Activated CD4-positive, alpha-beta T cell treated with anti-CD3 and anti-CD28 coated beads, Interleukin-2, amount 10 ng/mL, durations not matched to agents 7 days and 5 days (primary cell): ENCODE measurements at regions not wholly inside any gene's neighbourhood (a gene's known extent, or its start where the extent isn't known, plus 50 kb on each side); places are given as distances from the start of the nearest gene placed in this dataset.

Experiments
- CTCF ChIA-PET: fragments of 350-600 bp; sonication (Branson Sonifier 250); formaldehyde crosslinking; loops from one replicate; lab custom pipeline; 2021; ENCODE audit warnings: antibody characterized with exemption; lab: Charles Lee
- POLR2A ChIA-PET: fragments of 350-600 bp; sonication (Branson Sonifier 250); formaldehyde crosslinking; loops from one replicate; lab custom pipeline; 2021; ENCODE audit warnings: antibody characterized with exemption; lab: Charles Lee
- DNase-seq: peaks from one replicate; pipeline ENCODE4 v3.0.0-alpha.2; 2020
- H3K27ac Mint-ChIP-seq: one replicate; pipeline ENCODE4 v1.8.0; 2021; ENCODE audit warnings: mild to moderate bottlenecking, moderate library complexity, mixed read lengths
- H3K27me3 Mint-ChIP-seq: one replicate; pipeline ENCODE4 v1.8.0; 2021; ENCODE audit warnings: mixed read lengths
- H3K36me3 Mint-ChIP-seq: one replicate; pipeline ENCODE4 v1.8.0; 2021; ENCODE audit warnings: low read depth, mixed read lengths
- H3K4me1 Mint-ChIP-seq: one replicate; pipeline ENCODE4 v1.8.0; 2021; ENCODE audit warnings: mixed read lengths
- H3K4me3 Mint-ChIP-seq: one replicate; pipeline ENCODE4 v1.8.0; 2021; ENCODE audit warnings: mild to moderate bottlenecking, moderate library complexity, mixed read lengths
- H3K9me3 Mint-ChIP-seq: one replicate; pipeline ENCODE4 v1.8.0; 2021; ENCODE audit warnings: mixed read lengths

DNA sequence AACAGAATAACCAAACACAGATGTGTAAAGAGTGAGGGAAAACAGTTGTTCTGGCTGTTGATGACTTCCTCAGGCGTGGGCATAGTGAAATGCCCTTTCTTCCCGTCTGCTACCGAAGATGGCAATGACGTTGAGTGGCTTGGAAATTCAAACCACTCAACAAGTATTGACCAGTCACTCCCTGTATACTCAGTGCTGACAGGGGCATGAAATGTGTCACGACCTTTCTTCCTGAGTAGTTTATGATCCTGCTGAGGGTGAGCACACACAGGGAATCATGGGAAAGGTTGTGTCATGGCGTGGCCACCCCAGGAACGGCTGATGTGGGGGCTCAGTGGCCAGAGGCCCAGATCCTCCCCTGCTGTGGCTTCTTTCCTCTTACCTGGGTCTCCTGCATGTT is 87.8 kb upstream of the C1QTNF9B start:
- no peak for DNase-seq
- peaks cover 23% of the 10 kb centered on the region for H3K27me3 Mint-ChIP-seq
- CTCF ChIA-PET, result interaction anchor here (0.9 to 2.5 kb wide), 2 partner anchors 9 to 24 kb away, joined by 4 to 6 read pairs; no protein-coding TSS in a partner anchor
- no peak overlapping the region for H3K27ac Mint-ChIP-seq
- peaks cover 6% of the 10 kb centered on the region for H3K4me1 Mint-ChIP-seq
- no peaks in the 10 kb centered on the region for H3K36me3 Mint-ChIP-seq
- no peak overlapping the region for H3K4me3 Mint-ChIP-seq
- no peaks in the 10 kb centered on the region for H3K9me3 Mint-ChIP-seq
- POLR2A ChIA-PET, result no interaction called here

GRCh38 chr13:23985839-23986238 is 88.5 kb upstream of the C1QTNF9B start:
- H3K27ac Mint-ChIP-seq, result no peak overlapping the region
- no peaks in the 10 kb centered on the region for H3K36me3 Mint-ChIP-seq
- peaks cover 2% of the 10 kb centered on the region for H3K4me1 Mint-ChIP-seq
- CTCF ChIA-PET, result interaction anchor here (0.9 kb wide), 1 partner anchor 9 kb away, joined by 4 read pairs; no protein-coding TSS in a partner anchor
- peaks cover 22% of the 10 kb centered on the region for H3K27me3 Mint-ChIP-seq
- POLR2A ChIA-PET, result no interaction called here
- DNase-seq, result no peak
- no peak overlapping the region for H3K4me3 Mint-ChIP-seq
- H3K9me3 Mint-ChIP-seq, result no peaks in the 10 kb centered on the region

- Mint-ChIP-seq H3K36me3 (no peaks in the 10 kb centered on the region), H3K4me3 (no peak overlapping the region), H3K27ac (no peak overlapping the region), H3K9me3 (no peaks in the 10 kb centered on the region), H3K4me1 (no peaks in the 10 kb centered on the region), H3K27me3 (peaks cover 14% of the 10 kb centered on the region)
- no peak for DNase-seq
- ChIA-PET POLR2A (no interaction called here), CTCF (no interaction called here)
Observed at GRCh38 chr13:23986619-23987018, 89.3 kb upstream of the C1QTNF9B start.

GRCh38 chr13:23987331-23987894 is 90.1 kb upstream of the C1QTNF9B start:
- ChIA-PET POLR2A (no interaction called here), CTCF (no interaction called here)
- no peak overlapping the region for H3K27ac Mint-ChIP-seq
- no peaks in the 10 kb centered on the region for H3K4me1 Mint-ChIP-seq
- no peaks in the 10 kb centered on the region for H3K36me3 Mint-ChIP-seq
- H3K27me3 Mint-ChIP-seq, result peaks cover 14% of the 10 kb centered on the region
- no peak overlapping the region for H3K4me3 Mint-ChIP-seq
- no peak for DNase-seq
- H3K9me3 Mint-ChIP-seq, result no peaks in the 10 kb centered on the region

DNA sequence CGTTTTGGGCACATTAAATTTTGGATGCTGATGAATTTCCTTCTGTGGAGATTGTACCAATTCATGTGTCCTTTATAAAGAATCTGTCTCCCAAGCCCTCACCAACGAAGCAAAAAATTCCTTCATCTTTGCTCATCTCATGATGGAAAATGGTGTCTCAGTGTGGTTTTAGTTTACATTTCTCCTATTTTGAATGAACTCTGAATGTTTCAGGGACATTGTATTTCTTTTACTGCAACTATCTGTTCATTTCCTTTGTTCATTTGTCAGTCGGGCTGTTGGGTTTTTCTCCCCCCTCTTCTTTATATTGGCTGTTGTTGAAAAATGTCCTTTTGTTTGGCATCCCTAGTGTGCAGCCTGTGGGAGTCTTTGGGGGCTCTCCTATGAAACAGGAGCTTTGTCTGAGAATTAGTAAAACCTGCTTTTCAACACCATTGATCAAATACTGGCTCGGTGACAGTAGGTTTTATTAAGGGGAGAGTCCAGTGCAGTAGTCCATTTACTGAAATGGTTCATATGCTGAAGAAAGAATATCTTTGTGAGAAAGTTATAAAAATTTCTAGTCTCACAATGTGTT is 91.3 kb upstream of the C1QTNF9B start:
- Mint-ChIP-seq H3K36me3 (no peaks in the 10 kb centered on the region), H3K27me3 (peaks cover 14% of the 10 kb centered on the region), H3K9me3 (no peaks in the 10 kb centered on the region), H3K4me1 (no peaks in the 10 kb centered on the region), H3K27ac (no peak overlapping the region), H3K4me3 (no peak overlapping the region)
- DNase-seq, result no peak
- POLR2A ChIA-PET, result no interaction called here
- CTCF ChIA-PET, result no interaction called here

DNA sequence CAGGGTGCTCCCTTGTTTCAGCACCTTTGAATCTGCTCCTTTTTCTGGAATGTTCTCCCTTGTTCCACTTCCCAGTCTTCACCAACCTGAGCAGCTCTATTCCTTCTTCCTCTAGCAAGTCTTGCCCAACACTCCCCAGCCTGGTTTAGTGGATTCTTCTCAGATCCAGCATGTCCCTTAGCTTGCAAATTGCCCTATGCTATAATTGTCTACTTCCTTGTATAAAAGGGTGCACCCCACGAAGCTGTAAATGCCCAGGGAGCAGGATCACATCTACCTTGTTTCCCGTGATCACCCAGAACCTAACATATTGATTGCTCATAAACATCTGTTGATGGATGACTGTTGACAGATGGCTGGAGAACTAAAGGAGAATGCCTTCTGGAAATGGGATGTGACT is 93.2 kb upstream of the C1QTNF9B start:
- peaks cover under 1% of the 10 kb centered on the region for H3K4me1 Mint-ChIP-seq
- H3K9me3 Mint-ChIP-seq, result no peaks in the 10 kb centered on the region
- DNase-seq, result no peak
- peaks cover 12% of the 10 kb centered on the region for H3K27me3 Mint-ChIP-seq
- no peaks in the 10 kb centered on the region for H3K36me3 Mint-ChIP-seq
- CTCF ChIA-PET, result interaction anchor here (1.3 kb wide), 1 partner anchor 10 kb away, joined by 3 read pairs; no protein-coding TSS in a partner anchor
- H3K4me3 Mint-ChIP-seq, result no peak overlapping the region
- POLR2A ChIA-PET, result no interaction called here
- no peak overlapping the region for H3K27ac Mint-ChIP-seq

GRCh38 chr13:23991119-23991518 is 93.8 kb upstream of the C1QTNF9B start:
- no peak overlapping the region for H3K4me3 Mint-ChIP-seq
- no peaks in the 10 kb centered on the region for H3K36me3 Mint-ChIP-seq
- H3K9me3 Mint-ChIP-seq, result no peaks in the 10 kb centered on the region
- H3K27me3 Mint-ChIP-seq, result peaks cover 10% of the 10 kb centered on the region
- ChIA-PET CTCF (no interaction called here), POLR2A (no interaction called here)
- H3K27ac Mint-ChIP-seq, result no peak overlapping the region
- DNase-seq, result no peak
- H3K4me1 Mint-ChIP-seq, result peaks cover 7% of the 10 kb centered on the region

- Mint-ChIP-seq H3K9me3 (peaks cover 3% of the 10 kb centered on the region), H3K27me3 (peaks cover 12% of the 10 kb centered on the region), H3K36me3 (no peaks in the 10 kb centered on the region), H3K27ac (no peak overlapping the region), H3K4me3 (no peak overlapping the region), H3K4me1 (peaks cover 8% of the 10 kb centered on the region)
- ChIA-PET POLR2A (no interaction called here), CTCF (no interaction called here)
- DNase-seq, result no peak
Observed at GRCh38 chr13:23992781-23993679, 95.7 kb upstream of the C1QTNF9B start.

GRCh38 chr13:23993680-23993985 is 96.3 kb upstream of the C1QTNF9B start:
- DNase-seq, result no peak
- H3K36me3 Mint-ChIP-seq, result no peaks in the 10 kb centered on the region
- H3K4me1 Mint-ChIP-seq, result peaks cover 8% of the 10 kb centered on the region
- no peak overlapping the region for H3K27ac Mint-ChIP-seq
- ChIA-PET CTCF (interaction anchor here (1.0 kb wide), 1 partner anchor 27 kb away, joined by 3 read pairs; no protein-coding TSS in a partner anchor), POLR2A (no interaction called here)
- H3K9me3 Mint-ChIP-seq, result peaks cover 3% of the 10 kb centered on the region
- peaks cover 10% of the 10 kb centered on the region for H3K27me3 Mint-ChIP-seq
- no peak overlapping the region for H3K4me3 Mint-ChIP-seq

GRCh38 chr13:23995283-23996073 is 98.2 kb upstream of the C1QTNF9B start:
- H3K27ac Mint-ChIP-seq, result no peak overlapping the region
- H3K9me3 Mint-ChIP-seq, result peaks cover 3% of the 10 kb centered on the region
- no peak for DNase-seq
- no peak overlapping the region for H3K4me3 Mint-ChIP-seq
- H3K36me3 Mint-ChIP-seq, result no peaks in the 10 kb centered on the region
- CTCF ChIA-PET, result interaction anchor here (1.4 kb wide), 1 partner anchor 10 kb away, joined by 4 read pairs; no protein-coding TSS in a partner anchor
- peaks cover 5% of the 10 kb centered on the region for H3K27me3 Mint-ChIP-seq
- POLR2A ChIA-PET, result no interaction called here
- H3K4me1 Mint-ChIP-seq, result peaks cover 8% of the 10 kb centered on the region

- no peak overlapping the region for H3K27ac Mint-ChIP-seq
- H3K27me3 Mint-ChIP-seq, result peaks cover 4% of the 10 kb centered on the region
- no peaks in the 10 kb centered on the region for H3K36me3 Mint-ChIP-seq
- ChIA-PET POLR2A (no interaction called here), CTCF (no interaction called here)
- no peak for DNase-seq
- H3K4me1 Mint-ChIP-seq, result peaks cover 8% of the 10 kb centered on the region
- no peak overlapping the region for H3K4me3 Mint-ChIP-seq
- H3K9me3 Mint-ChIP-seq, result peaks cover 3% of the 10 kb centered on the region
Observed at GRCh38 chr13:23996456-23996855, 99.2 kb upstream of the C1QTNF9B start.

DNA sequence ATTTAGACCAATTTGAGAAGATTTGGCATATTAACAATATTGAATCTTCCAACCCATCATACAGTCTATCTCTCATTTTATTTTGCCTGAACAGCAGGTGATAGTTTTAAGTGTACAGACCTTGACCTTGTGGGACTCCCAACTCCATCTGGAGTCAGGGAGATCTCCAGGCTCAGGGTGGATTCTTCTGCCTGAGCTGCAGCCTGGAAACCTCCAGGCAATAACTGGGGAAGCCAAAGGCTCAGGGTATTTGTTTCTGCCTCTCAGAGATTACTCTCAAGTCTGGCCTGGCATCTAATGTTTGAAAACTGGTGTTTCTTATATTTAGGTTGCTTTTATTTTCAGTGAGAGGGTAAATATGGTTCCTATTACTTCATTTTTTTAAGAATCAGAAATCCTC is 102.1 kb upstream of the C1QTNF9B start:
- DNase-seq, result no peak

More for the DNA sequence above, 102.1 kb upstream of the C1QTNF9B start:
- Mint-ChIP-seq H3K27me3 (peaks cover 3% of the 10 kb centered on the region), H3K4me3 (no peak overlapping the region), H3K27ac (no peak overlapping the region), H3K9me3 (peaks cover 3% of the 10 kb centered on the region), H3K36me3 (no peaks in the 10 kb centered on the region), H3K4me1 (peaks cover 8% of the 10 kb centered on the region)
- ChIA-PET POLR2A (no interaction called here), CTCF (interaction anchor here (0.6 to 1.0 kb wide), 3 partner anchors 91 to 548 kb away, joined by 3 read pairs; no protein-coding TSS in a partner anchor)
